SK-N-SH (cell line): ENCODE measurements at regions not wholly inside any gene's neighbourhood (a gene's known extent, or its start where the extent isn't known, plus 50 kb on each side); places are given as distances from the start of the nearest gene placed in this dataset.

Experiments
- CHD2 ChIP-seq: fragments of 150-350 bp; IDR thresholded peaks from 2 replicates; pipeline ENCODE4 v1.6.1; 2018; ENCODE audit warnings: low read length; ENCODE audit not compliant: partially characterized antibody
- CTCF ChIP-seq: fragments of 200-600 bp; sonication (generic); IDR thresholded peaks from 2 replicates; pipeline ENCODE4 v1.6.1; 2017; ENCODE audit warnings: antibody characterized with exemption, mild to moderate bottlenecking, moderate library complexity
- EP300 ChIP-seq, 2 experiments: IDR thresholded peaks; 2 replicates each; pipeline versions ENCODE4 v1.4.0 to v1.6.1; 2012; ENCODE audit warnings: borderline replicate concordance in 1 of 2, low read depth in 1 of 2, low read length in 1 of 2
- FOXJ3 ChIP-seq: sonication (generic); formaldehyde crosslinking; IDR thresholded peaks from 2 replicates; pipeline ENCODE4 v1.5.1; 2020; ENCODE audit warnings: mild to moderate bottlenecking, missing genetic modification reagents
- GATA2 ChIP-seq: sonication (generic); formaldehyde crosslinking; IDR thresholded peaks from 2 replicates; pipeline ENCODE4 v1.5.0; 2020; ENCODE audit warnings: mild to moderate bottlenecking, missing genetic modification reagents
- MXI1 ChIP-seq: IDR thresholded peaks from 2 replicates; pipeline ENCODE4 v1.6.1; 2012; ENCODE audit warnings: mild to moderate bottlenecking, low read depth, low read length, improper control_type of control experiment
- PBX3 ChIP-seq: IDR thresholded peaks from 2 replicates; pipeline ENCODE4; 2012
- RAD21 ChIP-seq: IDR thresholded peaks from 2 replicates; pipeline ENCODE4 v1.6.1; 2012; ENCODE audit warnings: mild to moderate bottlenecking, low read length
- RFX5 ChIP-seq: IDR thresholded peaks from 2 replicates; pipeline ENCODE4 v1.6.1; 2012; ENCODE audit warnings: mild to moderate bottlenecking, improper control_type of control experiment, low read length
- SIN3A ChIP-seq: IDR thresholded peaks from 2 replicates; pipeline ENCODE4 v1.6.1; 2012; ENCODE audit warnings: low read depth, mild to moderate bottlenecking, low read length, moderate library complexity, borderline replicate concordance
- TEAD4 ChIP-seq: IDR thresholded peaks from 2 replicates; pipeline ENCODE4 v1.4.0; 2012; ENCODE audit warnings: mild to moderate bottlenecking, borderline replicate concordance; ENCODE audit not compliant: insufficient read depth
- USF1 ChIP-seq: IDR thresholded peaks from 2 replicates; pipeline ENCODE4 v1.4.0; 2012; ENCODE audit warnings: low read depth, borderline replicate concordance
- YY1 ChIP-seq: IDR thresholded peaks from 2 replicates; pipeline ENCODE4 v1.4.0; 2012; ENCODE audit warnings: low read depth, mild to moderate bottlenecking
- ZBTB33 ChIP-seq: IDR thresholded peaks from 2 replicates; pipeline ENCODE4 v1.4.0; 2012; ENCODE audit warnings: low read depth, borderline replicate concordance

- TF ChIP-seq EP300 (IDR thresholded peaks at IDR 0.05; ENCODE audit: borderline replicate concordance in 1 of 2, low read depth in 1 of 2, low read length in 1 of 2) (no peak), CTCF (no peak), YY1 (no peak), SIN3A (no peak), PBX3 (no peak), ZBTB33 (no peak), USF1 (no peak), CHD2 (no peak), GATA2 (no peak), FOXJ3 (CRISPR knock-in tag) (no peak), MXI1 (no peak), TEAD4 (no peak), RFX5 (no peak), RAD21 (no peak)
Measured at GRCh38 chr5:6184481-6184880, 193.9 kb downstream of the MED10 start.
